ENCODE measurements at regions not wholly inside any gene's neighbourhood (a gene's known extent, or its start where the extent isn't known, plus 50 kb on each side); places are given as distances from the start of the nearest gene placed in this dataset.
A peak's percentile ranks its signal among the peaks of the same experiment; 100 is the strongest.
"Not testable (repeated sequence)": the region's sequence is repeated elsewhere in the genome, so short reads cannot be mapped to it uniquely, and the experiment has no call there.

DNA sequence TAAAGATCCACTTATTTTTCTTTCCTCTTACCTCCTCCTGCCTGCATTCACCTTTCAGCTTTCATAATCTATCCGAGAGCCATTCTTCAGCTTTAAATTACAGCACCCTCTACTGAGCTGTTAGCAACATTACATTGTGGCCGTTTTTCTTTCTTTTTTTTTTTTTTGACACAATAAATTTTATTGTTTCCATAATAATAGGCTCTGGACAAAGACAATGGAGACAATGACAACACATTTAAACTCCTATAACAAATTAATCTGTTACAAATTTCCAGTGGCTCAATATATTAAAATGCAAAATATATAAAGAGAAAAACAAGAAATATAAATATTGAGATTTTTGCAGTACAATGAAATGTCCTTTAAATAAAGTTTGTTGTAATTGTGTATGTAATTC, 312.7 kb upstream of the COX7C start:
- not testable (repeated sequence) for H3K9me3 Mint-ChIP-seq; DNase-seq; H3K4me1 Mint-ChIP-seq; H3K27me3 Mint-ChIP-seq (ENCODE audit: low read depth, poor library complexity); H3K27ac Mint-ChIP-seq; H3K4me3 Mint-ChIP-seq; H3K36me3 Mint-ChIP-seq (ENCODE audit: low read depth)
- TF ChIP-seq CTCF (IDR thresholded peaks at IDR 0.05): peak; percentile 56

- peaks cover 4% of the 10 kb centered on the region for H3K27me3 Mint-ChIP-seq (ENCODE audit: low read depth, poor library complexity)
- H3K36me3 Mint-ChIP-seq (ENCODE audit: low read depth): no peaks in the 10 kb centered on the region
- H3K4me3 Mint-ChIP-seq: no peak overlapping the region
- H3K9me3 Mint-ChIP-seq: no peaks in the 10 kb centered on the region
- no peaks in the 10 kb centered on the region for H3K4me1 Mint-ChIP-seq
- H3K27ac Mint-ChIP-seq: no peak overlapping the region
- no peak for DNase-seq
- TF ChIP-seq CTCF (IDR thresholded peaks at IDR 0.05): no peak
Observed at GRCh38 chr5:86314951-86315350, 302.8 kb upstream of the COX7C start.

- no peak overlapping the region for H3K27ac Mint-ChIP-seq
Observed at GRCh38 chr5:86320266-86320665, 297.5 kb upstream of the COX7C start.

DNA sequence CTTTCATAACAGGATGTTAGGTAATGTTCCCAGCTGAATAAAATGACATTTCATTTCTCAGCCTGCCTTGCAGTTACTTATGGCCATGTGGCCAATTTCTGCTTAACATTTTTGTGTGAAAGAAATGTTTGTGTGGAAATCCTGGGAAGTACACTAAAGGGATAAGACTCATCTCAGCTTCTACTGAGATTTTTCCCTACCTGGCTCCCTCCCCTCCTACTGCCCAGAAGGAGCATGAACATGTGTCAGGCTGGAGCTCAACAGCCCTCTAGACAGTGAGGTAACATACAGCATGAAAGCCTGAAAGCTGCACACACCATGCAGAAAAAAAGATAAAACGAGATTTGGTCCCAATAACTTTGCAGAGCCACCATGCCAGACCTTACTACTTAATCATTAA, 288.4 kb upstream of the COX7C start:
- H3K4me3 Mint-ChIP-seq: no peak overlapping the region
- DNase-seq: no peak
- H3K9me3 Mint-ChIP-seq: no peaks in the 10 kb centered on the region
- peaks cover 2% of the 10 kb centered on the region for H3K27me3 Mint-ChIP-seq (ENCODE audit: low read depth, poor library complexity)
- H3K4me1 Mint-ChIP-seq: no peaks in the 10 kb centered on the region
- H3K36me3 Mint-ChIP-seq (ENCODE audit: low read depth): no peaks in the 10 kb centered on the region
- TF ChIP-seq CTCF (IDR thresholded peaks at IDR 0.05): no peak
- H3K27ac Mint-ChIP-seq: no peak overlapping the region

More at GRCh38 chr5:86320266-86320665, 297.5 kb upstream of the COX7C start:
- Mint-ChIP-seq H3K4me1 (no peaks in the 10 kb centered on the region), H3K4me3 (no peak overlapping the region), H3K27me3 (ENCODE audit: low read depth, poor library complexity) (no peaks in the 10 kb centered on the region), H3K9me3 (no peaks in the 10 kb centered on the region), H3K36me3 (ENCODE audit: low read depth) (no peaks in the 10 kb centered on the region)
- DNase-seq: no peak
- TF ChIP-seq CTCF (IDR thresholded peaks at IDR 0.05): no peak

- Mint-ChIP-seq H3K27ac (no peak overlapping the region), H3K9me3 (no peaks in the 10 kb centered on the region), H3K4me3 (no peak overlapping the region), H3K36me3 (ENCODE audit: low read depth) (no peaks in the 10 kb centered on the region), H3K4me1 (no peaks in the 10 kb centered on the region), H3K27me3 (ENCODE audit: low read depth, poor library complexity) (peaks cover 2% of the 10 kb centered on the region)
- no peak for DNase-seq
- no peak for TF ChIP-seq CTCF (IDR thresholded peaks at IDR 0.05)
Observed at GRCh38 chr5:86330736-86331135, 287.0 kb upstream of the COX7C start.

DNA sequence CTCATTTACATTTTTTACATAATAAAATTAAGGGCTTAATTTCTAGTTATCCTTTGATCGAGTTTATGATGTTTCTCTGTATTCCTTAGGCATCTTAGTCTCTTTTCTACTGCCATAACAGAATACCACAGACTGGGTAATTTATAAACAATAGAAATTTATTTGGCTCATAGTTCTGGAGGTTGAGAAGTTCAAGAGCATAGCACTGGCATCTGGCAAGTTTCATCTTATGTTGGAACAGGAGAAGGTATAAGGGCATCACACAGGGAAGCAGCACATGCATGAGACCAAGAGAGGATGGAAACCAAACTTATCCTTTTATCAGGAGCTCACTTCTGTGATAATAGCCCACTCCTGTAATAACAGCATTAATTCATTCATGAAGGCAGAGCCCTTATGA, 284.9 kb upstream of the COX7C start:
- H3K27me3 Mint-ChIP-seq (ENCODE audit: low read depth, poor library complexity): peaks cover 2% of the 10 kb centered on the region
- DNase-seq: no peak
- no peak overlapping the region for H3K4me3 Mint-ChIP-seq
- TF ChIP-seq CTCF (IDR thresholded peaks at IDR 0.05): no peak
- H3K4me1 Mint-ChIP-seq: no peaks in the 10 kb centered on the region
- no peaks in the 10 kb centered on the region for H3K9me3 Mint-ChIP-seq
- H3K27ac Mint-ChIP-seq: no peak overlapping the region
- no peaks in the 10 kb centered on the region for H3K36me3 Mint-ChIP-seq (ENCODE audit: low read depth)
